ENCODE measurements at regions not wholly inside any gene's neighbourhood (a gene's known extent, or its start where the extent isn't known, plus 50 kb on each side); places are given as distances from the start of the nearest gene placed in this dataset.

- no peak for DNase-seq (ENCODE audit: low read depth)
- H3K4me3 ChIP-seq (ENCODE audit: low read depth, low read length) = no peak overlapping the region
- TF ChIP-seq, protein P1, sequence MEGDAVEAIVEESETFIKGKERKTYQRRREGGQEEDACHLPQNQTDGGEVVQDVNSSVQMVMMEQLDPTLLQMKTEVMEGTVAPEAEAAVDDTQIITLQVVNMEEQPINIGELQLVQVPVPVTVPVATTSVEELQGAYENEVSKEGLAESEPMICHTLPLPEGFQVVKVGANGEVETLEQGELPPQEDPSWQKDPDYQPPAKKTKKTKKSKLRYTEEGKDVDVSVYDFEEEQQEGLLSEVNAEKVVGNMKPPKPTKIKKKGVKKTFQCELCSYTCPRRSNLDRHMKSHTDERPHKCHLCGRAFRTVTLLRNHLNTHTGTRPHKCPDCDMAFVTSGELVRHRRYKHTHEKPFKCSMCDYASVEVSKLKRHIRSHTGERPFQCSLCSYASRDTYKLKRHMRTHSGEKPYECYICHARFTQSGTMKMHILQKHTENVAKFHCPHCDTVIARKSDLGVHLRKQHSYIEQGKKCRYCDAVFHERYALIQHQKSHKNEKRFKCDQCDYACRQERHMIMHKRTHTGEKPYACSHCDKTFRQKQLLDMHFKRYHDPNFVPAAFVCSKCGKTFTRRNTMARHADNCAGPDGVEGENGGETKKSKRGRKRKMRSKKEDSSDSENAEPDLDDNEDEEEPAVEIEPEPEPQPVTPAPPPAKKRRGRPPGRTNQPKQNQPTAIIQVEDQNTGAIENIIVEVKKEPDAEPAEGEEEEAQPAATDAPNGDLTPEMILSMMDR (conservative IDR thresholded peaks at IDR 0.05; ENCODE audit: low read depth, low read length) = no peak
Measured at GRCh38 chr6:113600551-113601339, 256.4 kb upstream of the MARCKS start.

GRCh38 chr6:113607821-113608545, 249.2 kb upstream of the MARCKS start:
- H3K4me3 ChIP-seq (ENCODE audit: low read depth, low read length) = no peak overlapping the region

GRCh38 chr6:113610377-113610988, 246.7 kb upstream of the MARCKS start:
- H3K4me3 ChIP-seq (ENCODE audit: low read depth, low read length) = no peak overlapping the region
- DNase-seq (ENCODE audit: low read depth) = no peak
- TF ChIP-seq, protein P1 (conservative IDR thresholded peaks at IDR 0.05; ENCODE audit: low read depth, low read length) = no peak

More at GRCh38 chr6:113607821-113608545, 249.2 kb upstream of the MARCKS start:
- TF ChIP-seq, protein P1 (conservative IDR thresholded peaks at IDR 0.05; ENCODE audit: low read depth, low read length) = no peak
- DNase-seq (ENCODE audit: low read depth) = no peak

DNA sequence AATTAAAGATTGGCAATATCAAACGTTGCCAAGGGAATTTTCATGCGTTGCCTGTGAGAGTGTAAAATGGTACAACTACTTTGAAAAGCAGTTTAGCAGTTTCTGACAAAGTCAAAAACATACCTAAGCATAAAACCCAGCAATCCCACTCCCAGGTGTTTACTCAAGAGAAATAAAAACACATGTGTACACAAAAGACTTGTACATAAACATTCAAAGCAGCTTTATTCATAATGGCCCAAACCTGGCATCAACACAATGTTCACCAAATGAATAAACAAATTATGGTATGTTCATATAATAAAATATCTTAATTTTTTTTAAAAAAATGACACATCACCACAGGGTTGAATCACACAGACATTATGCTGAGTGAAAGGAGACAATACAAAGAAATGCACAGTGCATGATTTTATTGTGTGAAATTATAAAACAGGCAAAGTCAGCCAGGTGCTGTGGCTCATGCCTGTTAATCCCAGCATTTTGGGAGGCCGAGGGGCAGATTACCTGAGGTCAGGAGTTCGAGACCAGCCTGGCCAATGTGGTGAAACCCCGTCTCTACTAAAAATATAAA, 240.4 kb upstream of the MARCKS start:
- DNase-seq (ENCODE audit: low read depth) = no peak
- no peak overlapping the region for H3K4me3 ChIP-seq (ENCODE audit: low read depth, low read length)
- TF ChIP-seq, protein P1 (conservative IDR thresholded peaks at IDR 0.05; ENCODE audit: low read depth, low read length) = no peak

DNA sequence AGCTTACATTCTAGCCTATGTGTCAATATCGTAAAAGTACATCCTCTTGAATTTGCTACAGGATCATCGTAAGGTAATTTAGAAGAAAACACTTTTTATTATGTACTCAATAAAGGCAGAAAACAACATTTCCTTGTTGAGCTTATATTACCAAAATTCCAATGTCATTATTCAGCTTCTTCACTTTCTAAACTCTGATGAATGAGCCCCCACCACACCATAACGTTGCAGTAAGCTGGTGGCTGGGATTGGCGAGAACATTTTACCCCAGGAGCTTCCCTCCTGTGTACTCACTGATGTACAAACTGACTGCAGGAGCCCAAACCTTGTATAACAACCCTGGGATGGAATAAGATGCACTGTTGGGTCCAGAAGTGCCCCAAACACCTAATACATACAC, 238.1 kb upstream of the MARCKS start:
- no peak for DNase-seq (ENCODE audit: low read depth)
- H3K4me3 ChIP-seq (ENCODE audit: low read depth, low read length) = no peak overlapping the region
- TF ChIP-seq, protein P1 (conservative IDR thresholded peaks at IDR 0.05; ENCODE audit: low read depth, low read length) = no peak

DNA sequence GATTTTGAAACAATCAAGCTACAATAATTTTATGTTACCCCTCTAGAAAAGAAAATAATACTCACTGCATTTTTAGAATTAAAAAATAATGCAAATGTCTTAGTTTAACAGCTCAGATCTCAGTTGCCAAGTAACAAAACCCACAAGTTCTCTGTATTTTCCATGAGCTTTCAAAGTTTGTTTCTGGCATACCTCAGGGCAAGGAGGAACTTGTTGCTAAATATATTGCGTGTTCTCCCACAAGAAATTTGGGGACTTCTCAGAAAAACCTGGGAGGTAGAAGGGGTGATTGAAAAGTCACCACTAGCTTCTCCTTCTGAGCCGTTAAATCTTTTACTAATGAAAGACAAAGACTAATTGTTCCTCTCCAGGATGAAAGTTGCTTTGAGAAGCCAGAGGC, 236.8 kb upstream of the MARCKS start:
- TF ChIP-seq, protein P1 (conservative IDR thresholded peaks at IDR 0.05; ENCODE audit: low read depth, low read length) = no peak
- no peak overlapping the region for H3K4me3 ChIP-seq (ENCODE audit: low read depth, low read length)
- DNase-seq (ENCODE audit: low read depth) = no peak
